CD14-positive monocyte (primary cell): ENCODE measurements at regions not wholly inside any gene's neighbourhood (a gene's known extent, or its start where the extent isn't known, plus 50 kb on each side); places are given as distances from the start of the nearest gene placed in this dataset.

Experiments used
- DNase-seq, 3 donors: peaks; one replicate each; pipeline ENCODE4 v3.0.0-alpha.2; 2011 to 2022
- H2AFZ ChIP-seq: 2 replicates; pipeline ENCODE4 v1.6.0; 2012; ENCODE audit warnings: mild to moderate bottlenecking, low read depth, low read length, inconsistent platforms; ENCODE audit not compliant: insufficient read depth, poor library complexity, severe bottlenecking
- H3K27ac ChIP-seq, 2 donors: 1 replicate in 1 of 2; 2 replicates in 1 of 2; pipeline ENCODE4 v1.5.1; 2012 to 2013; ENCODE audit warnings: low read length in 2 of 2, control low read depth in 1 of 2, inconsistent platforms in 1 of 2, low read depth in 1 of 2, mild to moderate bottlenecking in 1 of 2
- H3K27me3 ChIP-seq, 2 donors: one replicate each; pipeline versions ENCODE4 v1.6.0 to v1.6.1; 2011 to 2013; ENCODE audit warnings: low read length in 2 of 2; ENCODE audit not compliant: control insufficient read depth in 2 of 2, insufficient read depth in 2 of 2
- H3K36me3 ChIP-seq, 2 donors: replicated peaks in 1 of 2; 1 replicate in 1 of 2; 2 replicates in 1 of 2; pipeline versions ENCODE4 v1.5.1 to v1.6.1; 2012 to 2013; ENCODE audit warnings: low read length in 2 of 2, control low read depth in 1 of 2, inconsistent platforms in 1 of 2, mild to moderate bottlenecking in 1 of 2; ENCODE audit not compliant: insufficient read depth in 2 of 2, control insufficient read depth in 1 of 2
- H3K4me1 ChIP-seq, 2 donors: 1 replicate in 1 of 2; 2 replicates in 1 of 2; pipeline versions ENCODE4 v1.5.1 to v1.6.1; 2012 to 2013; ENCODE audit warnings: low read length in 2 of 2, control low read depth in 1 of 2, inconsistent platforms in 1 of 2, mild to moderate bottlenecking in 1 of 2, moderate library complexity in 1 of 2; ENCODE audit not compliant: insufficient read depth in 2 of 2, control insufficient read depth in 1 of 2
- H3K4me2 ChIP-seq: replicated peaks from 2 replicates; pipeline ENCODE3; 2012; ENCODE audit warnings: low read length, moderate library complexity, mild to moderate bottlenecking; ENCODE audit not compliant: poor library complexity, severe bottlenecking; ENCODE audit errors: extremely low read depth
- H3K4me3 ChIP-seq, 3 experiments: fragments of 200-600 bp in 1 of 3; sonication (generic) in 1 of 3; replicated peaks in 1 of 3; 1 replicate in 2 of 3; 2 replicates in 1 of 3; pipeline ENCODE4 v1.5.1; 2011 to 2013; ENCODE audit warnings: low read length in 3 of 3, mild to moderate bottlenecking in 3 of 3, control low read depth in 2 of 3, low read depth in 2 of 3, inconsistent platforms in 1 of 3, moderate library complexity in 1 of 3
- H3K79me2 ChIP-seq: 2 replicates; pipeline ENCODE4 v1.6.0; 2012; ENCODE audit warnings: mild to moderate bottlenecking, control low read depth, inconsistent platforms, low read length, moderate library complexity; ENCODE audit not compliant: insufficient read depth
- H3K9ac ChIP-seq: 2 replicates; pipeline ENCODE4 v1.6.0; 2017; ENCODE audit warnings: low read length, mild to moderate bottlenecking; ENCODE audit not compliant: insufficient read depth, poor library complexity, severe bottlenecking
- H3K9me3 ChIP-seq, 2 donors: replicated peaks in 1 of 2; 1 replicate in 1 of 2; 2 replicates in 1 of 2; pipeline versions ENCODE4 v1.5.1 to v1.6.1; 2012 to 2013; ENCODE audit warnings: low read length in 2 of 2, control low read depth in 1 of 2; ENCODE audit not compliant: control insufficient read depth in 1 of 2, insufficient read depth in 1 of 2
- H4K20me1 ChIP-seq: 2 replicates; pipeline ENCODE4 v1.6.0; 2012; ENCODE audit warnings: mild to moderate bottlenecking, low read length, control low read depth, moderate library complexity; ENCODE audit not compliant: insufficient read depth
- H3K27ac Mint-ChIP-seq, 7 donors: one replicate each; pipeline ENCODE4 v1.8.0; 2020; ENCODE audit warnings: mild to moderate bottlenecking in 7 of 7, mixed read lengths in 7 of 7, moderate library complexity in 6 of 7, inconsistent platforms in 2 of 7
- H3K27me3 Mint-ChIP-seq, 3 donors: one replicate each; pipeline ENCODE4 v1.8.0; 2021 to 2022; ENCODE audit warnings: low read depth in 3 of 3, mild to moderate bottlenecking in 3 of 3, mixed read lengths in 3 of 3, moderate library complexity in 3 of 3, inconsistent platforms in 1 of 3
- H3K36me3 Mint-ChIP-seq, 2 donors: one replicate each; pipeline ENCODE4 v1.8.0; 2020; ENCODE audit warnings: mixed read lengths in 2 of 2, inconsistent platforms in 1 of 2, mild to moderate bottlenecking in 1 of 2
- H3K4me1 Mint-ChIP-seq: one replicate; pipeline ENCODE4 v1.8.0; 2020; ENCODE audit warnings: mild to moderate bottlenecking, mixed read lengths
- H3K4me3 Mint-ChIP-seq, 2 donors: one replicate each; pipeline ENCODE4 v1.8.0; 2020; ENCODE audit warnings: mild to moderate bottlenecking in 2 of 2, mixed read lengths in 2 of 2, moderate library complexity in 1 of 2
- H3K9me3 Mint-ChIP-seq, 7 donors: one replicate each; pipeline ENCODE4 v1.8.0; 2020 to 2022; ENCODE audit warnings: mixed read lengths in 7 of 7, mild to moderate bottlenecking in 6 of 7, moderate library complexity in 6 of 7, inconsistent platforms in 2 of 7
- WGBS: methylation state at CpG from one replicate; pipeline ENCODE4 v1.1.5; 2013; ENCODE audit warnings: missing lambda C conversion rate; ENCODE audit not compliant: insufficient coverage; 5-methylcytosine and 5-hydroxymethylcytosine counted together
- intact Hi-C, 2 donors: fragments of 100-400 bp; cut with micrococcal nuclease; formaldehyde crosslinking; loops; one replicate each; pipeline versions ENCODE4 v1.15.0 to v1.15.1; 2023
- TF ChIP-seq, protein P1 (sequence below): fragments of 200-600 bp; IDR thresholded peaks from one replicate; pipeline ENCODE4 v1.8.0; 2022; ENCODE audit warnings: antibody characterized with exemption, mild to moderate bottlenecking

DNA sequence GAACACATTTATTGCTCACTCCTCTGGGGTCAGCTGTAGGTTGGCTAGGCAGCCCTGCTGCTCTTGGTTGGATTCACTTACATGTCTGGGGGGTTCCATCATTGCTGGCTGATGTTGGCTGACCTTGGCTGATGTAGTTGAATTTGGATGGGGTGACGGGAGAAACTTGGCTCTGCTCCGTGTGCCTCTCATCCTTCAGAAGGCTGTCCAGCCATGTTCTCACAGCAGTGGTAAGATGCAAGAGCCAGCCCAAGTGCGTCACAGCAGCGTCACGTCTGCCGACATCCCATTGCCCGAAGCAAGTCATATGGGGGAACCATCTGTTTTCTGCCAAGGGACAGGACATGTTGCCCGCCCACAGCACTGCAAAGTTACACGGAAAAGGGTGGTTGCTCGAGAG lies 613.5 kb downstream of the MATN1 start:
- no peaks in the 10 kb centered on the region for H3K9me3 Mint-ChIP-seq
- Histone ChIP-seq H3K27ac (no peak overlapping the region), H3K27me3 (peaks cover 0 to 8% of the 10 kb centered on the region in 2 donors), H3K4me1 (no peaks in the 10 kb centered on the region), H3K4me2 (no peak overlapping the region), H3K9me3 (no peaks in the 10 kb centered on the region), H4K20me1 (no peaks in the 10 kb centered on the region), H2AFZ (no peak overlapping the region), H3K79me2 (no peaks in the 10 kb centered on the region), H3K36me3 (no peaks in the 10 kb centered on the region), H3K9ac (no peak overlapping the region), H3K4me3 (no peak overlapping the region)
- H3K4me3 Mint-ChIP-seq = peak overlapping the region in 1 of 2 donors; percentile 2
- H3K4me1 Mint-ChIP-seq = no peaks in the 10 kb centered on the region
- peaks cover 16 to 30% (median 23%) of the 10 kb centered on the region in 3 donors for H3K27me3 Mint-ChIP-seq
- WGBS = 91% methylated on average over 10 of the region's 10 CpGs
- no peak for DNase-seq
- no peaks in the 10 kb centered on the region for H3K36me3 Mint-ChIP-seq
- TF ChIP-seq, protein P1, sequence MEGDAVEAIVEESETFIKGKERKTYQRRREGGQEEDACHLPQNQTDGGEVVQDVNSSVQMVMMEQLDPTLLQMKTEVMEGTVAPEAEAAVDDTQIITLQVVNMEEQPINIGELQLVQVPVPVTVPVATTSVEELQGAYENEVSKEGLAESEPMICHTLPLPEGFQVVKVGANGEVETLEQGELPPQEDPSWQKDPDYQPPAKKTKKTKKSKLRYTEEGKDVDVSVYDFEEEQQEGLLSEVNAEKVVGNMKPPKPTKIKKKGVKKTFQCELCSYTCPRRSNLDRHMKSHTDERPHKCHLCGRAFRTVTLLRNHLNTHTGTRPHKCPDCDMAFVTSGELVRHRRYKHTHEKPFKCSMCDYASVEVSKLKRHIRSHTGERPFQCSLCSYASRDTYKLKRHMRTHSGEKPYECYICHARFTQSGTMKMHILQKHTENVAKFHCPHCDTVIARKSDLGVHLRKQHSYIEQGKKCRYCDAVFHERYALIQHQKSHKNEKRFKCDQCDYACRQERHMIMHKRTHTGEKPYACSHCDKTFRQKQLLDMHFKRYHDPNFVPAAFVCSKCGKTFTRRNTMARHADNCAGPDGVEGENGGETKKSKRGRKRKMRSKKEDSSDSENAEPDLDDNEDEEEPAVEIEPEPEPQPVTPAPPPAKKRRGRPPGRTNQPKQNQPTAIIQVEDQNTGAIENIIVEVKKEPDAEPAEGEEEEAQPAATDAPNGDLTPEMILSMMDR = no peak
- intact Hi-C loops = no loop called here
- H3K27ac Mint-ChIP-seq = no peak overlapping the region

GRCh38 chr1:30108186-30108585 lies 615.2 kb downstream of the MATN1 start:
- no peaks in the 10 kb centered on the region for H3K9me3 ChIP-seq
- no peak overlapping the region for H2AFZ ChIP-seq
- no peak overlapping the region for H3K9ac ChIP-seq
- no peaks in the 10 kb centered on the region for H3K4me1 ChIP-seq
- H3K4me2 ChIP-seq = no peak overlapping the region
- no peaks in the 10 kb centered on the region for H3K9me3 Mint-ChIP-seq
- WGBS = 18% methylated on average over 2 of the region's 4 CpGs
- H3K4me3 ChIP-seq = no peak overlapping the region
- H4K20me1 ChIP-seq = no peaks in the 10 kb centered on the region
- no peak overlapping the region for H3K4me3 Mint-ChIP-seq
- H3K27me3 Mint-ChIP-seq = peaks cover 13 to 30% (median 27%) of the 10 kb centered on the region in 3 donors
- intact Hi-C loops = no loop called here
- H3K36me3 ChIP-seq = no peaks in the 10 kb centered on the region
- no peaks in the 10 kb centered on the region for H3K36me3 Mint-ChIP-seq
- TF ChIP-seq, protein P1 = no peak
- H3K27ac Mint-ChIP-seq = no peak overlapping the region
- no peaks in the 10 kb centered on the region for H3K79me2 ChIP-seq
- H3K27me3 ChIP-seq = peaks cover 0 to 8% of the 10 kb centered on the region in 2 donors
- H3K27ac ChIP-seq = no peak overlapping the region
- no peaks in the 10 kb centered on the region for H3K4me1 Mint-ChIP-seq
- no peak for DNase-seq
